Right renal pelvis (tissue), 4 donors: ENCODE measurements at regions not wholly inside any gene's neighbourhood (a gene's known extent, or its start where the extent isn't known, plus 50 kb on each side); places are given as distances from the start of the nearest gene placed in this dataset.

ENCODE experiments used
- DNase-seq, 4 donors: peaks; one replicate each; pipeline ENCODE4 v3.0.0-alpha.2; 2013; ENCODE audit warnings: low read depth in 4 of 4, low spot score in 3 of 4, missing footprints in 1 of 4

GRCh38 chr1:47572731-47573430 is 135.0 kb downstream of the FOXD2 start:
- DNase-seq = no peak

GRCh38 chr1:47574451-47575165 is 136.8 kb downstream of the FOXD2 start:
- no peak for DNase-seq

- DNase-seq = no peak
Measured at GRCh38 chr1:47575855-47576757, 138.3 kb downstream of the FOXD2 start.

- no peak for DNase-seq
Measured at GRCh38 chr1:47576758-47577115, 138.9 kb downstream of the FOXD2 start.

- DNase-seq = no peak
Measured at GRCh38 chr1:47577303-47578025, 139.6 kb downstream of the FOXD2 start.

GRCh38 chr1:47578026-47578720 is 140.3 kb downstream of the FOXD2 start:
- peak; percentile 63 to 76 (median 70) for DNase-seq

- peak in 1 of 4 donors; percentile 63 for DNase-seq
Measured at GRCh38 chr1:47578721-47579419, 141.0 kb downstream of the FOXD2 start.

- no peak for DNase-seq
Measured at GRCh38 chr1:47579809-47580208, 142.0 kb downstream of the FOXD2 start.

- no peak for DNase-seq
Measured at GRCh38 chr1:47580451-47580995, 142.7 kb downstream of the FOXD2 start.

GRCh38 chr1:47582891-47583608 is 145.2 kb downstream of the FOXD2 start:
- no peak for DNase-seq

GRCh38 chr1:47584249-47584648 is 146.4 kb downstream of the FOXD2 start:
- no peak for DNase-seq

GRCh38 chr1:47585141-47585902 is 147.5 kb downstream of the FOXD2 start:
- DNase-seq = no peak

GRCh38 chr1:47587891-47588582 is 150.2 kb downstream of the FOXD2 start:
- peak in 1 of 4 donors; percentile 22 for DNase-seq

GRCh38 chr1:47590523-47591225 is 152.8 kb downstream of the FOXD2 start:
- no peak for DNase-seq

GRCh38 chr1:47591801-47592200 is 154.0 kb downstream of the FOXD2 start:
- no peak for DNase-seq

- no peak for DNase-seq
Measured at GRCh38 chr1:47592296-47593012, 154.6 kb downstream of the FOXD2 start.
